ENCODE measurements at regions not wholly inside any gene's neighbourhood (a gene's known extent, or its start where the extent isn't known, plus 50 kb on each side); places are given as distances from the start of the nearest gene placed in this dataset.

DNA sequence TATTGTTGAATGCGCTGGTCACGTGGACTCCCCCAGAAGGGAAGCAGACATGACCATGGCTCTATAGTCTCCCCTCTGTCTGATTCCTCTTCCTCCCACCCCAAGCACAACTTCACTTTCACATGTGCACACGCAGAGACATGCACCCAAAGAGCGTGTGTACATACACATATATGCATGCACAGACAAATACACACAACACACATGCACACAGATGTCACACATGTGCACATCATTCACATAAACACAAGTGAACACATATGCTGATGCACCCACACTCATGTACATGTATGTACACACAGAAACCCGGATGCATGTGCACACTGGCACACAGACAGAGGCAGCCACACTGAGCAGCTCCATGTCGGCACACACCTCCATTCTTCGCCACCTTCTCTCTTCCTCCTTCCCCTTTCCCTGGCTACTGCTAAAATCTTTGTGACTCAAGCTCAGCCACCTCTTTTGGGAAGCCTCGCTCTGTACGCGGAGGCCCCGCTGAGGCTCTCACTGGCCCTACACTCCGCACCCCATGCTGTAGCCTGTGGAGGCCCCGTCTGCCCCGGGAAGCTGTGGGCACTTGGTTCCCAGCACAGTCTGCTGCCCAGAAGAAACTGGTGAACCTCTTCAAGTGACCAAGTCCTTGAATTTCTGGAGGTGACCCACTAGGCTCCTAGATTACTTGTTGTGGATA is 101.6 kb upstream of the TEX51 start:
- DNase-seq = no peak

DNA sequence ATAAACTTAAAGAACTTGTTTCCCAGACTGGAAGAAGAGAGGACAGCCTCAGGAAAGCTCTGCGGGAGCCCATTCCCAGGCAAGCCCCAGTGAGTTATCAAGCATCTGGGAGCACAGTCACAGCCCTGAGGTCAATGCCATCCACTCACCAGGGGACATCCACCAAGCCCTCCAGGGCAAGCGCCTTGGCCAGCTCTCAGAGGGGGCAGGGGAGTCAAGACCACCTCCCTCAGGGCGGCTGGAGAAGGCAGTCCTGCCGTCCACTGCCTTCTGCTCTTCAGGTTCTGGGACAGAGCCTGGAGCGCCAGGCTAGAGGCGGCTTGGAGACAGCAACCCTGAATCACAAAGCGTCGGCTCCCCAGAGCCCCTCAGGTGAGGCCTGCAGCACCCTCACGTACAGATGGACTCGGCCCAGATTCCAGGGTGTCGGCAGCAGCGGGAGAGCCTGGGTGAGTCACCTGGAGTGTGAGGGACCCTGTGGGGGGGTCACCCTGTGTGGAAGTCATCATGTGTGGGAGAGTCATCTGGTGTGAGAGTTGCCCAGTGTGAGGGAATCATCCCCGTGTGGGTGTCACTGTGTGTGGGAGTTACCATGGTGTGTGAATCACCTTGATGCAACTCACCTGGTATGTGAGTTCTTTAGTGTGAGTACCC is 100.9 kb upstream of the TEX51 start:
- no peak for DNase-seq

DNA sequence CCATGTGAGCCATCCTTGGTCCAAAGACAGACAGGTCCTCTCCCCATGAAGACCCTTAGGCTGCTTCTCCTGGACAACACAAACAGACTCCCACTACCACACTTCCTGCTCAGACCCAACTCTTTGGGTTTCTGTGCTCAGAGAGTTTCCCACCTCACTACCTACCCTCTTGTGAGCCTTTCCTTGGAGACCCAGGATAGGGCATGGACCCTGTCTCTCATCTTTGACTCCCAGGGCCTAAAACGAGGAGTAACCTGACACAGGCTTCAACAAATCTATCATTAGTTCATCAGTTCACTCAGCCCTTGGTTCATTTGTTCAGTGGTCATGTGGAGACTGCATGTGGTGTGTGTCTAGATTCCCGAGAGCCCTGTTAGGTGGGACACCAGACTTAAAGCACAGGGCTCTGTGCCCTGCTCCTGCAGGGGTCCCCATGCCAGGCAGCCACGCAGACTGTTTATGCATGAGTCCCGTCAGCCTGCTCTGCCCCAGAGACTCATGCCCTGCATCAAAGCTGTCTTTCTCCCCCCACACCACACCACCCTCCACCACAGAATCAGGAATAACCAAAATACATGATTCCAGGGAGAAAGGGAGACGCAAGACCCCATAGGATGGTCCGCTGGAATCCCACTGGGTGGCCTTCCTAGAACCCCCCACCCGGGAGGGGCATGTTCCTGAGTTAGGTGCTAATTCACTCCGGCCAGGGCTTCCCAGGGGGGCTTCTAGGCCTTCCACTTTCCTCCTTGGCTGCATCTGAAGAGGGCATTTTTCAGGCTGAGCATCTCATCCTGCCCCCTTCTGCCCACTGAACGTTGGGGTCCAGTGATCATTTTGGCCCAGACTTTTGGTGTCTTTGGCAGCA is 100.2 kb upstream of the TEX51 start:
- no peak for DNase-seq

DNA sequence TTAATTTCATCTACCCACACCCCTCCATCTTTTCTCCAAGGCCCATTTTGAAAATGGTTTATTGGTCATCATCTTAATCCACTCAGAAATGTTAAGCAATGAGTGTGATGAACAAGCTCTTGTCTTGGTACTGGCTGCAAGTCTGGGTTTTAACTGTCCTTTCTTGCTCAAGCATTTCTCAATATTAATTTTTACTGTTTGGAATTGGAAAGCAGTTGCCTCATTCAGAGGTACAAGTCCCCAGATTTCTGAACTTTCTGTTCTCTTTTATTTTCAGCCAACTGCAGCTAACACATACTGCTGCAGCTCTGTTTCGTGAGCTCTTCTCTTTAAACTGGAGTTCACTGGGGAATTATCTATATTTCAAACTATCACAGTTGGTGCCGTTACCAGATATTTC is 99.4 kb upstream of the TEX51 start:
- no peak for DNase-seq

DNA sequence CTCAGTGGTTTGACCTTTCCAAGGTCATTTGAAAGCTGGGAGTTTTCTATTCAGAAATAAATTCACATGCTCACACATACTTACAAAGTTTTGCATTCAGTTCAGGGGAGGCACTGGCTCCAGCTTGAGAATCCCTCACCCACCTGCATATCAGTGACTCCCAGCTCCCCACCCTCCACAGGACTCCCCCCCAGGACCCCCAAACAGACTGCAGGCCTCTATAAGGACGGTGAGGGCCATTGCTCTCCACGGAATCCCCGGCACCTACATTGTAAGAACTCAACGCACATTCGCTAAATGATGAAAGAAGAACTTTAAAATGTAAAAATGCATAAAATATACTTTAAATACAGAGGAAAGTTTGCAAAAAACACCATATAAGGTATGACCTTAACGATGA is 97.2 kb upstream of the TEX51 start:
- DNase-seq = no peak

DNA sequence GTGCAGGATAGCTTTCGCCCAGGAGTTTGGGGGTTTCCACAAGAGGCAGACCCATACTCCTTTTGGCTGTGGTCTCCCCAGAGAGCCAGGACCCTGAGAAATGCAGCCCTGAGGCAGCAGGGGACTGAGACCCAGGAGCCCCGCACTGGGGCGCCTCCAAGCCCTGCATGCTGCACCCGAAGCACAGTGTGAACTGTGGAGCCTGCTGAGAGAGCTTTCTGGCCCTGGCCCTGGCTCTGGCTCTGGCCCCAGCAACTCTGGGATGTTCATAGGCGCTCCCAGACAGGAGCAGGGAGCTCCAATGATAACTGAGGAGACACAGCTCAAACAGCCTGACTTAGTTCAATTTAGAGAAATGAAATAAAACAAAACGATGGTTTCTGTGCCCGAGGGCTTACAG is 96.4 kb upstream of the TEX51 start:
- DNase-seq = no peak

DNA sequence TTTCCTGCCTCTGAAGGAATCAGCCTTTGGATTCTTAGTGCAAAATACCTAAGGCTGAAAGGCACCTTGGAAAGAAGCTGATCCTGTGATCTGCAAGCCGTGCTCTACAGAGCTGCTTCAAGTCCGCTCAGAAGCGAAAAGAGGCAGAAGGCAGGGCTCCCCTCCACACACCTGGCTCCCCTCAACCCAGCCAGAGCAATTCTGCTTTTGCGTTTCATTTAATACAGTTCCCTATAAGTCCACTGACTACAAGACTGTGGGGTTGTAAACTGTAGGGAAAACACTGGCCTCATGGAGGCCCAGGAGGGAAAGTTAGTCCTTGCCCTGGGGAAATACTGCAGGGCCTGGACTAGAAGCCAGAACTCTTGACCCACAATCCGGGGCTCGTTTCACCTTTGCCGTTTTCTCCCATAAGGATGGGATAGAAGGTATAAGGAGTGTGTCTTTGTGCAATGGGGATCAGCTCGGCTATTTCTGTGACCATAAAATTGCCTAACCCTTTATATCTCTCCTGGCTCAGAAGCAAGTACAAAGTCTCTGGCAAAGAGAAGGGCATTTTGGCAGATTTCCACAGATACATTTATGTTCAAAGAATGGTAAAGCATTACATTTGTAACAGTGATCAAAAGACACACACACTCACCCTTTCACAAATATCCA is 95.8 kb upstream of the TEX51 start:
- no peak for DNase-seq

DNA sequence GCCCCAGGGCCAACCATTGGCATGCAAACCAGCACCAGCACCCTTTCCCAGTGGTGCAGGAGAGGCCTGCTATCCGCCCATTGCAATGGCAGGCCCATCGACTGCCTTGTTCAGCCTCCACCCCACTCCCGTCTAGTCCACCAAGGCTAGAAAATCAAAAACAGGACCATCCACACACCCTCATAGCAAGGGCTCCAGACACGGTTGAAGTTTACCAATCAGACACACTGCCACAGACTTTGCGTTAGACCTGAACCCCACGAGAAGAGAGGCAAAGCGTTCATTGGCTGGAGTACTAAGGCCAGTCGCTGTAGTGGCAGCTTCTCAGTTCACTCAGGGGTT is 95.3 kb upstream of the TEX51 start:
- no peak for DNase-seq

DNA sequence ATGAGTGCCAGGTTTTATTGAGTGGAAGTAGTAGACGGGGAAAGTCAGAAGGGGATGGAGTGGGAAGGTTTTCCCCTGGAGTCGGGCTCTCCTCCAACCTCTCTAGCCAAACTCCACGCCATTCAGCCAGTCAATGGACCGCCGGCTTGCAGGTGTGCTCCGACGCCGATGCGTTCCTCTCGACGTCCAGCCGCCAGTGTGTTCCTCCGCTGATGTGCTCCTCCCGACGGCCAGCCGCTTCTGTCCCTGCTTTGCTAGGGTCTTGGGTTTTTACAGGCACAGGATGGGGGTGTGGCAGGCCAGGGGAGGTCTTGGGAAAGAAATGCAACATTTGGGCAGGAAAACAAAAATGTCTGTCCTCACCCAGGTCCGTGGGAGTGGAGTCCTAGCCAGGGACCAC is 94.3 kb upstream of the TEX51 start:
- DNase-seq = no peak

DNA sequence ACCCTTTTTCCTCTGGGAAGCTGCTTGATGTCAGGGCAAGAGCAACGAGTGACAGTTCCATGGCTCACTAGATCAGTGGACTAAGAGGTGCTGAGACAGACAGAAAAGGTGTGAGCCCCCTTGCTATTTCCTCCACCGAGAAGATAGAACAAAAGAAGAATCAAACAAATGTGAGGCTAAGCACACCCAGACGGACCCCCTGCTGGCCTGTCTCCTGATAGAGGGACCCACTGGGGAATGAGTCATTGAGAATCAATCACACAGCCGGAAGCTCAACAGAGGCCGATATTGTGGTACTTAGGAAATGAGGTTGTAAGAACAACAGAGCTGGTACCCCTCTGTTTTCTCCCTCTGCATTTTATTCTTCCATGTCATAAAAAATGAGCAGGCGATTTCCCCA is 89.8 kb upstream of the TEX51 start:
- no peak for DNase-seq

DNA sequence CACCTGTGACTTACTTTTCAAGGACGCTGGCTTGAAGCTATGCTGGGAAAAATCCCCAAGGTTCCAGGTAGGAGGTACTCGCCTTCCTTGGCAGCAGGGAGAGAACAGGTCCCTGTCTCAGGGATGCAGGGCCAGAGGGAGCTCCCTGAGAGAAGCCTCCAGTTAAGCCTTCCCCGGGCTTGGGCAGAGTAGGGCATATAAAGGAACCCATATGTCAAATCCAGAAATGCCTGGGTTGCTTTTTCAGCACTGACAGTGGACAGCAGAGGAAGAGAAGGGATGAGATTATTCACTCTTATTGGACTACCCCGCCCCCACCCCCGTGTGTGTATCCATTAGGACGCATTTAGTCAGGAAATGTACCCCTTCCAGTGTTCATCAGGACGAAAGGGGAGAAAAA is 89.3 kb upstream of the TEX51 start:
- no peak for DNase-seq

DNA sequence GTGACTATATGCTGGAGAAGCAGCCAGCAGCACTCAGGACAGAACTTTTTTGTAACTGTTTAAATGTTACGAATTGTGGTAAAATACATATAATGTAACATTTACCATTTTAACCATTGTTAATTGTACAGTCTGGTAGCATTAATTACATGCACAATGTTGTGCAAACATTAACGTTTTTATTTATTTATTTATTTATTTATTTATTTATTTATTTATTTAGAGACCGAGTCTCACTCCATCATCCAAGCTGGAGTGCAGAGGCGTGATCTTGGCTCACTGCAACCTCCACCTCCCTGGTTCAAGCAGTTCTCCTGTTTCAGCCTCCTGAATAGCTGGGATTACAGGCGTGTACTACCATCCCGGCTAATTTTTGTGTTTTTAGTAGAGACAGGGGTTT is 88.7 kb upstream of the TEX51 start:
- no peak for DNase-seq

DNA sequence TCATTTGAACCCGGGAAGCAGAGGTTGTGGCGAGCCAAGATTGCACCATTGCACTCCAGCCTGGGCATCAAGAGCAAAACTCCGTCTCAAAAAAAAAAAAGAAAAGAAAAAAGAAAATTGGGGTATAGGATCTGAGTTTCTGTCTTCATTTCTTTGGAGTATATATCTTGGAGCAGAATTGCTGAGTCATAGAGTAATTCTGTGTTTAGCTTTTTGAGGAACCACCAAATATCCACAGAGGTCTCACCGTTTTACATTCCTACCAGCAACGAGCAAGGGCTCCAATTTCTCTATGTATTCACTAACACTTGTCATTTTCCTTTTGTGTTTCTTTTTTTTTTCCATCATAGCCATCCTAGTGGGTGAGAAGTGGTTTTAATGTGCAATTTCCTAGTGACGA is 87.6 kb upstream of the TEX51 start:
- DNase-seq = no peak

DNA sequence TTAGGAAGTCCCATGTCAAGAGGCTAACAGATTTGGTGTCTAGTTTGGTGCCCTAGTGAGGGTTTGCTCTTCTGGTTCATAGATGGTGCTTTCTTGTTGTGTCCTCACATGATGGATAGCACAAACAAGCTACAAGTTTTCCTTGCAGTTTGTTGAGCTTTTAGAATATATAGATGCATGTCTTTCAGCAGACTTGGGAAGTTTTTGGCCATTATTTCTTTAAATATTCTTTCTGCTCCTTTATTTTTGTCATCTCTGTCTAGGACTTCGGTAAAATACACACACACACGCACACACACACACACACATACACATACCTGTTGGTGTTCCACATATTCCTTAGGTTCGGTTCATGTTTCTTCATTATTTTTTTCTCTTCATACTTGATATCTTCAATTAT is 81.5 kb upstream of the TEX51 start:
- DNase-seq = no peak

DNA sequence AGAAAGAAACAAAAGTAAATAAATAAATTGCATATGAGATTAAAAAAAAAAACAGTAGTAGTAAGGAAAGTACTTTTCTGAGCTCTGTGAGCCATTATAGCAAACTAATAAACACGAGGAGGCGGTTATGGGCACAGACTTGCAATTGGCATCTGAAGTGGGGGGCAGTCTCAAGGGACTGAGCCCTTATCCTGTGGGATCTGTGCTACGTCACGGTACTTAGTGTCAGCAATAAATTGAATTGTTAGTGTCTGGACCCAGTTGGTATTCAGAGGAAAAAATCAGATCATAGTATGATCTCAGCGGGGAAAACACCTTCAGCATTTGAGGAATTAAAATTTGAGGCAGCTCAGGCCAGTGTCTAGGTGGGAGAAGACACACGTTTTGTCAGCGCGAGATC is 76.6 kb upstream of the TEX51 start:
- DNase-seq = no peak

DNA sequence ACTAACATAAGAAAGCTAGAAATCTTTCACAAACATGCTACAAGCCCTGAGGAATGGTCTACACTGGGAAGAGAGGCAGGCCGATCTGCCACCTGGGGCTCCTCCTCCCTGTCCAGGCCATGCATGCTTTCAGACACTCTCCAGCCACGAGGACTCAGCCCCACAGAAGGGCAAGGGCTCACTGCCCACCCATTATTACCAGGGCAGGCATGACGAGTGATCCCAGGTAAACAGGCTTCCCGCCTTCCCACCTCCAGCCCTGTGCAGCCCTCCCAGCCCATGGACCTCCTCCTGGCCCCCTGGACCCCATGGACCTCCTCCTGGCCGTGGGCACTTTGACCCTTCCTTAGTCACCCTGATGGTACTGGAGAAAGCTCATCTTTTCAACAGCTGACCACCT is 75.8 kb upstream of the TEX51 start:
- no peak for DNase-seq

DNA sequence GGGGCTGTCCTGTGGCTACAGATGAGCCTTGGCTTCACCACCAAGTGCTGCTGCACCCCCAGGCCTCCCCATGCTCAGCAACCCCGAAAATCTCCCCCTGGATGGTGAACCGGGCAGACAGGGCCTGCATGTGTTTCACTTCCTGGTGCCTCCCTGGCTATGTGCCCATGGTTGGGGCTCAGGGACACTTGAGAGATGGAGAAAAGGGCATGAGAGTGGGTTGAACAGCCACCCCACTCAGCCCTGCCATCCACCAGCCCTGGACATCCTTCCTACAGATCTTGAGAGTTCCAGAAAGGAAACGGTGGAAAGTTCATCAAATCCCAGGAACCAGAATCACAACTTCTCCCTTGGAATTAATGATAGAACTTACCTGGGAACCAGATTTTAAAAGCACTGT is 74.7 kb upstream of the TEX51 start:
- no peak for DNase-seq

DNA sequence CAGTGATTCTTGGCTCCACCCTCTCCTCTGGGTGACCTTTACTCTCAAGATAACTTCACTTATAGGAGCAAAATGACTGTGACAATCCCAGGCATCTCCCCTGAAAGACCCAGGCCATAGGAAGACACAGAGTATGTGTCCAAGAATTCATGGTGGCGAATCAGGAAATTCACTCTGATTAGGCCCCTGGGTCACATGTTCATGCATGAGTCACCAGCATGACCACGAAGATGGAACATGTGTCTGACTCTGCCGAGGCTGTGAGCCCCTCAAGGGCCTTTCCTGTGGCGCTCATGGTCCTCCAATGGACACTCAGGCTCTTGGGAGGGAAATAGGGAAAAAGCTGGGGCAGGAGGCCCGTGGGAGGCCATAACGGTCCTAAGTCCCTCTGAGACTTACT is 74.0 kb upstream of the TEX51 start:
- no peak for DNase-seq

DNA sequence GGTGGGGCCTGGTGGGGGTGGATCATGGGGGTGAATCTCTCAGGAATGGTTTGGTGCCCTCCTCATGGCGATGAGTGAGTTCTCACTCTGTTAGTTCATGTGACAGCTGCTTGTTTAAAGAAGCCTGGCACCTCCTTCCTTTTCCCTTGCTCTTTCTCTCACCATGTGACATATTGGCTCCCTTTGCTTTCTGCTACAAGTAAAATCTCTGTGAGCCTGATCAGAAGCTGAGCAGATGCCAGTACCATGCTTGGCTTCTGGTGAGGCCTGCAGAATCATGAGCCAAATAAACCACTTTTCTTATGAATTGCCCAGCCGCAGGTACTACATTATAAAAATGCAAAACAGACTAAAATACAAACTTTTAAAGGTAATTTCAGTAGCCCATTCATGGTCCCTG is 73.4 kb upstream of the TEX51 start:
- DNase-seq = no peak

DNA sequence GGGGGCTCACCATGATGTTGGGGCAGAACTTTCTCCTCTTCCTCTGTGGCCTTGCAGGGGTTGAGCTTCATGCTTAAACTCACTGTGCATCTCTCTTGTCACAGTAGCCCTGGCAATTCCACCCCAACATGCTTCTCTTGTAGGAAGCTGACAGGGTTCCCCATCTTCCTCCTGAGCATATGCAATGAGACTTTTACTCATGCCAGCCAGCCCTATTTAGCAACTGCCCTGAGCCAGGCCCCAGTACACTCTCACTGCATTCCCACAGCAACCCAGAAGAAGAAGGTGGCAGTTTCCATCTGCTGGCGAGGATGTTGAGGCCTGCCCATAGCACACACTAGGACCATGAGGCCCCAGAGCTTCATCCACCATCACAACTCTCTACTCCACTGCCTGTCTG is 72.2 kb upstream of the TEX51 start:
- DNase-seq = no peak

DNA sequence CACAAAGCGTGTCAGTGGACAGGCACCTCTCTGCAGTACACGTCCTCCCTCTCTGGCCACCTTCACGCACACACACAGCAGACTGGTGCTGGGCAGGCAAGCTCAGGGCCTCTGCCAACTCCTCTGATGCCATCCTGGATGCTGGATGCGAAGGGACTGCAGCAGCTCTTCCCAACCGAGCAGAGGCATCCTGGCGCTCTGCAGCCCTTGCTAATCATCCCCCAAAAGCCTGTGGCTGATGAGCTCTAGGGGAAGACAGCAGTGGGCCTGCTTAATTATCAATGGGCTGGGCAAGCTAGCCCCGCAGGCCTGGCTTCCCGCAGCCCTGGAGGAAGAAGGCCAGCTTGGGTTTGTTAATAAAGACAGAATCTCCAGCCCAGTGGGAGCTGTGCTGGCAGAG is 71.3 kb upstream of the TEX51 start:
- no peak for DNase-seq

DNA sequence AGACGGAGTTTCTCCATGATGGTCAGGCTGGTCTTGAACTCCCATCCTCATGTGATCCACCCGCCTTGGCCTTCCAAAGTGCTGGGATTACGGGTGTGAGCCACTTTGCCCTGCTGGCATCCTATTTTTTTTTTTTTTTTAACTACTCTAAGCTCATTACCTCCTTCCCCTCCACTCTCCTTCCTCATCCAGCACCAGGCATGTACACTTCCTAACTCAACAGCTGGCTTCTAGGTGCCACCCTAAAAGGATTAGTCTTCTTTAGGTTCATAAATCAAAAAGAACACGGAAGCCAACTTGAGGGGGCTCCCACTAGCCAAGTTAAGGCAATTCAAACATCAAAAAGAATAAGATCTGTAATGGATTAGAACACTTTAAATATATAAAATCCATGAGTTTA is 70.6 kb upstream of the TEX51 start:
- no peak for DNase-seq

DNA sequence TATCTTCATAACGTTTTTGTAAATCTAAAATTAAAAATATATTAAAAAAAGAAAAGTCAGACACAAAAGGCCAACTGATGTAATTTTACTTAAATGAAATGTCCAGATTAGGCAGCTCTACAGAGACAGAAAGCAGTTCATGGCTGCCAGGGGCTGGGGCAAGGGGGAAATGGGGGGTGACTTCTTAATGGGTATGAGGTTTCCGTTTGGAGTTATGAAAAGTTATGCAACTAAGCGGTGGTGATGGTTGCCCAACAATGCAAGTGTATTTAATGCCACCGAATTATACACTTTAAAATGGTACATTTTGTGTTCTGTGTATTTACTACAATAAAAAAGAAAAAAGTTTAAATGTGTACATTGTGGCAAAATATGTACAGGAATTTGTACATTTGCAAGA is 70.2 kb upstream of the TEX51 start:
- no peak for DNase-seq

All from NCI-H446 (cell line).